C4-2B (cell line): ENCODE measurements at regions not wholly inside any gene's neighbourhood (a gene's known extent, or its start where the extent isn't known, plus 50 kb on each side); places are given as distances from the start of the nearest gene placed in this dataset.

Experiments used
- ZFX ChIP-seq: fragments of 450-650 bp; IDR thresholded peaks from 2 replicates; pipeline ENCODE4 v1.6.1; 2017
- TF ChIP-seq, protein P1 (sequence below): fragments of 450-650 bp; conservative IDR thresholded peaks from 2 replicates; pipeline ENCODE4 v1.5.1; 2017; ENCODE audit warnings: mild to moderate bottlenecking

GRCh38 chr2:57570961-57571360 lies 475.6 kb upstream of the VRK2 start:
- TF ChIP-seq, protein P1, sequence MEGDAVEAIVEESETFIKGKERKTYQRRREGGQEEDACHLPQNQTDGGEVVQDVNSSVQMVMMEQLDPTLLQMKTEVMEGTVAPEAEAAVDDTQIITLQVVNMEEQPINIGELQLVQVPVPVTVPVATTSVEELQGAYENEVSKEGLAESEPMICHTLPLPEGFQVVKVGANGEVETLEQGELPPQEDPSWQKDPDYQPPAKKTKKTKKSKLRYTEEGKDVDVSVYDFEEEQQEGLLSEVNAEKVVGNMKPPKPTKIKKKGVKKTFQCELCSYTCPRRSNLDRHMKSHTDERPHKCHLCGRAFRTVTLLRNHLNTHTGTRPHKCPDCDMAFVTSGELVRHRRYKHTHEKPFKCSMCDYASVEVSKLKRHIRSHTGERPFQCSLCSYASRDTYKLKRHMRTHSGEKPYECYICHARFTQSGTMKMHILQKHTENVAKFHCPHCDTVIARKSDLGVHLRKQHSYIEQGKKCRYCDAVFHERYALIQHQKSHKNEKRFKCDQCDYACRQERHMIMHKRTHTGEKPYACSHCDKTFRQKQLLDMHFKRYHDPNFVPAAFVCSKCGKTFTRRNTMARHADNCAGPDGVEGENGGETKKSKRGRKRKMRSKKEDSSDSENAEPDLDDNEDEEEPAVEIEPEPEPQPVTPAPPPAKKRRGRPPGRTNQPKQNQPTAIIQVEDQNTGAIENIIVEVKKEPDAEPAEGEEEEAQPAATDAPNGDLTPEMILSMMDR = no peak
- TF ChIP-seq ZFX = no peak
